Lung (tissue), 11 donors: ENCODE measurements at regions not wholly inside any gene's neighbourhood (a gene's known extent, or its start where the extent isn't known, plus 50 kb on each side); places are given as distances from the start of the nearest gene placed in this dataset.
A peak's percentile ranks its signal among the peaks of the same experiment; 100 is the strongest.

Experiments used
- ATAC-seq: fragments of 200-7000 bp; cut with Tn5 transposase; one replicate; pipeline ENCODE4 v1.9.1; 2020; ENCODE audit warnings: moderate number of reproducible peaks; ENCODE audit not compliant: insufficient read depth, low FRiP score
- DNase-seq, 3 donors: peaks; one replicate each; pipeline ENCODE4 v3.0.0-alpha.2; 2013 to 2017
- H3K27ac ChIP-seq, 2 donors: one replicate each; pipeline ENCODE4 v1.5.1; 2013; ENCODE audit warnings: mild to moderate bottlenecking in 2 of 2, moderate library complexity in 2 of 2, control low read depth in 1 of 2, inconsistent platforms in 1 of 2, low read depth in 1 of 2, low read length in 1 of 2
- H3K27me3 ChIP-seq, 3 donors: one replicate each; pipeline ENCODE4 v1.5.1; 2013; ENCODE audit warnings: low read length in 2 of 3; ENCODE audit not compliant: control insufficient read depth in 3 of 3, insufficient read depth in 3 of 3
- H3K36me3 ChIP-seq, 4 donors: one replicate each; pipeline ENCODE4 v1.5.1; 2013; ENCODE audit warnings: low read length in 4 of 4, mild to moderate bottlenecking in 1 of 4, moderate library complexity in 1 of 4; ENCODE audit not compliant: control insufficient read depth in 4 of 4, insufficient read depth in 4 of 4
- H3K4me1 ChIP-seq, 5 donors: one replicate each; pipeline ENCODE4 v1.5.1; 2013; ENCODE audit warnings: low read length in 5 of 5, mild to moderate bottlenecking in 2 of 5, moderate library complexity in 1 of 5; ENCODE audit not compliant: control insufficient read depth in 5 of 5, insufficient read depth in 5 of 5
- H3K4me3 ChIP-seq: one replicate; pipeline ENCODE4 v1.5.1; 2013; ENCODE audit warnings: mild to moderate bottlenecking, control low read depth, moderate library complexity
- H3K9ac ChIP-seq, 2 donors: one replicate each; pipeline ENCODE4 v1.5.1; 2013; ENCODE audit warnings: low read length in 2 of 2, control low read depth in 1 of 2; ENCODE audit not compliant: insufficient read depth in 1 of 2
- H3K9me3 ChIP-seq, 4 donors: one replicate each; pipeline ENCODE4 v1.5.1; 2013; ENCODE audit warnings: low read length in 3 of 4, mild to moderate bottlenecking in 1 of 4, moderate library complexity in 1 of 4; ENCODE audit not compliant: control insufficient read depth in 4 of 4, insufficient read depth in 3 of 4
- WGBS, 2 donors: extraction: QIAGEN DNeasy Blood & Tissue Kit; methylation state at CpG; one replicate each; pipeline ENCODE4 v1.1.7; 2013; 5-methylcytosine and 5-hydroxymethylcytosine counted together
- TF ChIP-seq, protein P1 (sequence below): IDR thresholded peaks from 2 replicates; pipeline ENCODE4 v1.5.1; 2012; ENCODE audit warnings: mild to moderate bottlenecking; ENCODE audit errors: control extremely low read depth, extremely low read depth
- donor health status: control.
- donor health status: control.
- donor health status: Bipolar disorder and iron deficiency.
- donor health status: healthy.
- donor health status: DM: yes; HTN: yes; CAD: no.

DNA sequence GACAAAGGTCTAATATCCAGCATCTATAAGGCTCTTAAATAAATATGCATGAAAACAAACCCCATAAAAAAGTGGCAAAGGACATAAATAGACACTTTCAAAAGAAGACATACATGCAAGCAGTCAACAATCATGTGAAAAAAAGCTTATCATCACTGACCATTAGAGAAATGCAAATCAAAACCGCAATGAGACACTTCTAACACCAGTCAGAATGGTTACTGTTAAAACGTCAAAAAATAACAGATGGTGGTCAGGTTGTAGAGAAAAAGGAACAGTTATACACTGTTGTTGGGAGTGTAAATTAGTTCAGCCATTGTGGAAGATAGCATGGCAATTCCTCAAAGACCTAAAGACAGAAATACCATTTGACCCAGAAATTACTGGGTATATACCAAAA, 440.7 kb upstream of the KCNMB2 start:
- Histone ChIP-seq H3K9me3 (peaks cover 0 to 3% (median 1%) of the 10 kb centered on the region in 4 donors), H3K4me1 (peaks cover 0 to 10% (median 0%) of the 10 kb centered on the region in 5 donors), H3K9ac (no peak overlapping the region), H3K36me3 (no peaks in the 10 kb centered on the region), H3K27ac (no peak overlapping the region), H3K27me3 (no peaks in the 10 kb centered on the region), H3K4me3 (no peak overlapping the region)
- TF ChIP-seq, protein P1, sequence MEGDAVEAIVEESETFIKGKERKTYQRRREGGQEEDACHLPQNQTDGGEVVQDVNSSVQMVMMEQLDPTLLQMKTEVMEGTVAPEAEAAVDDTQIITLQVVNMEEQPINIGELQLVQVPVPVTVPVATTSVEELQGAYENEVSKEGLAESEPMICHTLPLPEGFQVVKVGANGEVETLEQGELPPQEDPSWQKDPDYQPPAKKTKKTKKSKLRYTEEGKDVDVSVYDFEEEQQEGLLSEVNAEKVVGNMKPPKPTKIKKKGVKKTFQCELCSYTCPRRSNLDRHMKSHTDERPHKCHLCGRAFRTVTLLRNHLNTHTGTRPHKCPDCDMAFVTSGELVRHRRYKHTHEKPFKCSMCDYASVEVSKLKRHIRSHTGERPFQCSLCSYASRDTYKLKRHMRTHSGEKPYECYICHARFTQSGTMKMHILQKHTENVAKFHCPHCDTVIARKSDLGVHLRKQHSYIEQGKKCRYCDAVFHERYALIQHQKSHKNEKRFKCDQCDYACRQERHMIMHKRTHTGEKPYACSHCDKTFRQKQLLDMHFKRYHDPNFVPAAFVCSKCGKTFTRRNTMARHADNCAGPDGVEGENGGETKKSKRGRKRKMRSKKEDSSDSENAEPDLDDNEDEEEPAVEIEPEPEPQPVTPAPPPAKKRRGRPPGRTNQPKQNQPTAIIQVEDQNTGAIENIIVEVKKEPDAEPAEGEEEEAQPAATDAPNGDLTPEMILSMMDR = no peak
- DNase-seq = no peak
- WGBS, 2 donors = 98 to 100% methylated on average over 2 of the region's 2 CpGs
- ATAC-seq = no peak

DNA sequence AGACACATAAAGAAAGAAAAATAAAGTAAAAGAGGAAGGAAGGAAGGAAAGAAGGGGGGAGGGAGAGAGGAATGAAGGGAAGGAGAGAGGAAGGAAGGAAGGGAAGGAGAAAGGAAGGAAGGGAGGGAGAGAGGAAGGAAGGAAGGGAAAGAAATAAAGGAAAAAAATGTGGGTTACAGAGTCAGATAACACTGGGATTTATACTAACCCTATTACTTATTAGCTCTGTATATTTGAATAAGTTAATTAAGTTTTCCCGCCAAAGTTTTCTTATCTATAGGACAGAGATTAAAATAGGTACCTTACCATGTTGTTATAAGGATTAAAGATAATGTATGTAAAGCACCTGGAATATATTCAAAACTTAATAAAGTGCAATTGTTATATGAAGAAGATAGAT, 439.3 kb upstream of the KCNMB2 start:
- Histone ChIP-seq H3K4me3 (no peak overlapping the region), H3K27me3 (no peaks in the 10 kb centered on the region), H3K9me3 (peaks cover 0 to 2% (median 0%) of the 10 kb centered on the region in 4 donors), H3K4me1 (peaks cover 0 to 20% (median 0%) of the 10 kb centered on the region in 5 donors), H3K27ac (no peak overlapping the region), H3K9ac (no peak overlapping the region), H3K36me3 (no peaks in the 10 kb centered on the region)
- DNase-seq (no peak), ATAC-seq (no peak)
- TF ChIP-seq, protein P1 = no peak
- WGBS, 2 donors = 96 to 100% methylated on average over 1 of the region's 1 CpG

DNA sequence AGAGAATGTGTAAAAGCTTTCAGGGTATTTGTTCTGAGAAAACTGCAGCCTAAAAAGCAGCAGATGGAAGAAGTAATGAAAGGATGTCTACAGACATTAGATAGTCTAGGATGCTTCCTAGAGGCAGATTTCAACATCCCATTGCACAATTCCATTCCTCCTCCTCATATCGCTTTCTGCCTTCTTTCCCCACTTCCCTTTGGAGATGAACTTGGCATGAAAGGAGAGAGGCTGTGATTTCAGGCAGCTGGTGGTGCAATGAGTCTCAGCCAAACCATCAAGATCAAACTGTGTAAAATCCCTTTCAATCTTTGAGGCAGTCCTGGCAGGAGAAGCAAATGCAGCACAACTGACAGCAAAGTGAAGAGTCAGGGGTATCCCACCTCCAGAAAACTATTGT, 438.7 kb upstream of the KCNMB2 start:
- peak; percentile 81 to 99 (median 96) for DNase-seq
- Histone ChIP-seq H3K4me3 (no peak overlapping the region), H3K4me1 (peaks cover 0 to 25% (median 0%) of the 10 kb centered on the region in 5 donors), H3K9ac (no peak overlapping the region), H3K36me3 (no peaks in the 10 kb centered on the region), H3K9me3 (peaks cover 0 to 2% (median 0%) of the 10 kb centered on the region in 4 donors), H3K27me3 (no peaks in the 10 kb centered on the region), H3K27ac (no peak overlapping the region)
- 27 to 54% methylated on average over 1 of the region's 1 CpG for WGBS, 2 donors
- TF ChIP-seq, protein P1 = no peak
- ATAC-seq = no peak

DNA sequence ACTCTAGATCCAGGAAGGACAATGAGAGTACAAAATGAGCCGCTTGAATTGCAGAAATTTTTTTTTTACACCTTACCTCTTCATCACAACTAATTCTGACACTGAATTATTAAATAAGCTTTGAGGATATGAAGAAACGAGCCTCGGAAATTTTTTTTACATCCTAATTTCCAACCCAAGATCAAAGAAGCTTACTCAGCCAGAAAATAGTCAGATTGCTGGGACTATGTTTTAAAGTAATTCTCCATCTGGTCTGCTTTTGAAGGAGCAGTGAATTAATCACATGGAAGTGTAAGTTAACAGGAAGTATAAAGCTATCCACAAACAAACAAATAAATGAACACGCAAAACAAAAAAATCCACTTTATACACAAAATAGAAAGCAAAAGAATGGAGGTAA, 437.0 kb upstream of the KCNMB2 start:
- H3K36me3 ChIP-seq = no peaks in the 10 kb centered on the region
- peaks cover 0 to 2% (median 0%) of the 10 kb centered on the region in 4 donors for H3K9me3 ChIP-seq
- DNase-seq (no peak), ATAC-seq (no peak)
- H3K4me3 ChIP-seq = no peak overlapping the region
- H3K9ac ChIP-seq = no peak overlapping the region
- TF ChIP-seq, protein P1 = no peak
- WGBS, 2 donors = 94% methylated on average over 4 of the region's 4 CpGs
- no peak overlapping the region for H3K27ac ChIP-seq
- H3K4me1 ChIP-seq = peaks cover 0 to 32% (median 0%) of the 10 kb centered on the region in 5 donors
- no peaks in the 10 kb centered on the region for H3K27me3 ChIP-seq
